Lower leg skin (tissue), 3 donors: ENCODE measurements at regions not wholly inside any gene's neighbourhood (a gene's known extent, or its start where the extent isn't known, plus 50 kb on each side); places are given as distances from the start of the nearest gene placed in this dataset.

ENCODE experiments used
- CTCF ChIP-seq, 3 donors: fragments of 450-650 bp; IDR thresholded peaks; one replicate each; pipeline ENCODE4 v1.5.1; 2016; ENCODE audit warnings: antibody characterized with exemption in 3 of 3, mild to moderate bottlenecking in 3 of 3, moderate library complexity in 2 of 3
- POLR2A ChIP-seq, 2 donors: fragments of 450-650 bp; IDR thresholded peaks; one replicate each; pipeline ENCODE4 v1.6.1; 2016 to 2017; ENCODE audit warnings: antibody characterized with exemption in 2 of 2, mild to moderate bottlenecking in 1 of 2, moderate library complexity in 1 of 2

- TF ChIP-seq CTCF (IDR thresholded peaks at IDR 0.05) (no peak), POLR2A (IDR thresholded peaks at IDR 0.05) (no peak)
These were observed 120.7 kb upstream of the SLC38A2 start for GRCh38 chr12:46493150-46493833.
